MM.1S (cell line): ENCODE measurements at regions not wholly inside any gene's neighbourhood (a gene's known extent, or its start where the extent isn't known, plus 50 kb on each side); places are given as distances from the start of the nearest gene placed in this dataset.

ENCODE experiments used
- DNase-seq: peaks from one replicate; pipeline ENCODE4 v3.0.0-alpha.2; 2015
- H2AFZ ChIP-seq: fragments of 300-600 bp; sonication (generic); 2 replicates; pipeline ENCODE4 v1.6.0; 2016; ENCODE audit warnings: antibody characterized with exemption, low read length
- H3F3A ChIP-seq: fragments of 300-600 bp; sonication (generic); 2 replicates; pipeline ENCODE4 v1.6.1; 2016; ENCODE audit warnings: mild to moderate bottlenecking, antibody characterized with exemption, low read length, moderate library complexity, mixed read lengths; ENCODE audit not compliant: insufficient read depth
- H3K27ac ChIP-seq: fragments of 300-600 bp; sonication (generic); 2 replicates; pipeline ENCODE4 v1.5.1; 2016; ENCODE audit warnings: mild to moderate bottlenecking, low read length
- H3K27me3 ChIP-seq: fragments of 300-600 bp; sonication (generic); replicated peaks from 2 replicates; pipeline ENCODE4 v1.6.0; 2016; ENCODE audit warnings: low read length; ENCODE audit not compliant: insufficient read depth
- H3K36me3 ChIP-seq: fragments of 300-600 bp; sonication (generic); replicated peaks from 2 replicates; pipeline ENCODE4 v1.6.1; 2016; ENCODE audit warnings: mild to moderate bottlenecking, low read length, mixed read lengths; ENCODE audit not compliant: insufficient read depth
- H3K4me1 ChIP-seq: fragments of 300-600 bp; sonication (generic); 2 replicates; pipeline ENCODE4 v1.6.1; 2016; ENCODE audit warnings: low read length, mixed read lengths
- H3K4me2 ChIP-seq: fragments of 300-600 bp; sonication (generic); 2 replicates; pipeline ENCODE4 v1.6.0; 2016; ENCODE audit warnings: low read depth, low read length
- H3K4me3 ChIP-seq: fragments of 300-600 bp; sonication (generic); 2 replicates; pipeline ENCODE4 v1.5.1; 2016; ENCODE audit warnings: low read length, mixed read lengths
- H3K79me2 ChIP-seq: fragments of 300-600 bp; sonication (generic); 2 replicates; pipeline ENCODE4 v1.6.1; 2016; ENCODE audit warnings: mixed run types, low read length, mixed read lengths
- H3K9ac ChIP-seq: fragments of 300-600 bp; sonication (generic); 2 replicates; pipeline ENCODE4 v1.6.1; 2016; ENCODE audit warnings: low read length, mixed read lengths
- H3K9me2 ChIP-seq: fragments of 300-600 bp; sonication (generic); replicated peaks from 2 replicates; pipeline ENCODE4 v1.6.1; 2016; ENCODE audit warnings: mild to moderate bottlenecking, low read length, mixed read lengths; ENCODE audit not compliant: insufficient read depth
- H3K9me3 ChIP-seq: fragments of 300-600 bp; sonication (generic); replicated peaks from 2 replicates; pipeline ENCODE4 v1.6.1; 2016; ENCODE audit warnings: mild to moderate bottlenecking, low read length, mixed read lengths; ENCODE audit not compliant: insufficient read depth
- H4K20me1 ChIP-seq: fragments of 300-600 bp; sonication (generic); 2 replicates; pipeline ENCODE4 v1.6.1; 2016; ENCODE audit warnings: mild to moderate bottlenecking, low read length, moderate library complexity, mixed read lengths; ENCODE audit not compliant: insufficient read depth
- CTCF ChIP-seq: fragments of 300-600 bp; sonication (generic); IDR thresholded peaks from 2 replicates; pipeline ENCODE4 v1.5.1; 2016; ENCODE audit warnings: antibody characterized with exemption, low read length, mixed read lengths
- EZH2 ChIP-seq: fragments of 300-600 bp; sonication (generic); optimal IDR thresholded peaks from 2 replicates; pipeline ENCODE3; 2017; ENCODE audit warnings: low read depth, mild to moderate bottlenecking, antibody characterized with exemption, low read length, mixed read lengths
- EZH2phosphoT487 ChIP-seq: fragments of 300-600 bp; sonication (generic); IDR thresholded peaks from 2 replicates; pipeline ENCODE4 v1.6.1; 2018; ENCODE audit warnings: antibody characterized with exemption, low read length

GRCh38 chr4:175480404-175480803, 331.7 kb downstream of the GPM6A start:
- Histone ChIP-seq H3K36me3 (no peaks in the 10 kb centered on the region), H3K9me2 (no peaks in the 10 kb centered on the region), H3K9ac (no peak overlapping the region), H2AFZ (no peak overlapping the region), H3K27ac (no peak overlapping the region), H3K4me3 (no peak overlapping the region), H4K20me1 (no peaks in the 10 kb centered on the region), H3K9me3 (no peaks in the 10 kb centered on the region), H3K79me2 (no peaks in the 10 kb centered on the region), H3K27me3 (no peaks in the 10 kb centered on the region), H3F3A (no peaks in the 10 kb centered on the region), H3K4me1 (no peaks in the 10 kb centered on the region), H3K4me2 (no peak overlapping the region)
- no peak for DNase-seq
- TF ChIP-seq EZH2phosphoT487 (no peak), EZH2 (no peak), CTCF (no peak)

DNA sequence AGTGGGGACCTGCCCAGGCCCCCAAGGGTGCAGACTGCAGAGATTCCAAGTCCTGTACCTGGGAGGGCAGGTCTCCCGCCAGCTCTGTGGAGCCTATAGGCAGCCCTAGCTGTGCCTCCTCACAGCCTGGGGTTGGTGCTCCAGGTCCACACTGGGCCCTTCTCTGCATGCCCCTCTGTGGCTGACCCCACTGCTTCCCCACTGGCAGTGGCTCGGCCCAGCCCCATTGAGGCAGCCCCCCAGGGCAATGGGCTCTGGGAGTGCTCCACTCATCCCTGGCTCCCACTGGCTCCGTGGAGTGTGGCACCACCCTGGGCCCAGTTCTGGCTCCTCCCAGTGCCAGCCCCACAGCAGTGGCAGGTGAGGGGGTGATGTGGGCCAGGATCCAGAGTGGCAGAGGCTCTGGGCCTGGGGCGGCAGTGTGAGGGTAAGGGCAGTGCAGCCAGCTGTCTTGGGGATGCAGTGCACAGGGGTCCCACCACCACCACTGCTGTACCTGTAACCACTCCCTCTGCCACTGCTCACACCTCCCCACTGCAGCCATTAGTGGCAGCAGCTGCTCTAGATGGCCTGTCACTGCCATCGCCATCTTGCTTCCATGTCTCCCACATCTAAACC, 312.2 kb downstream of the GPM6A start:
- H3K27me3 ChIP-seq, result no peaks in the 10 kb centered on the region
- no peaks in the 10 kb centered on the region for H3K79me2 ChIP-seq
- no peaks in the 10 kb centered on the region for H3K9me3 ChIP-seq
- no peak overlapping the region for H3K4me3 ChIP-seq
- TF ChIP-seq EZH2 (no peak), EZH2phosphoT487 (no peak), CTCF (no peak)
- no peak overlapping the region for H3K9ac ChIP-seq
- no peaks in the 10 kb centered on the region for H3K36me3 ChIP-seq
- no peak overlapping the region for H3K4me2 ChIP-seq
- no peaks in the 10 kb centered on the region for H4K20me1 ChIP-seq
- no peak for DNase-seq
- no peaks in the 10 kb centered on the region for H3K4me1 ChIP-seq
- H2AFZ ChIP-seq, result no peak overlapping the region
- H3K9me2 ChIP-seq, result no peaks in the 10 kb centered on the region
- H3K27ac ChIP-seq, result no peak overlapping the region
- H3F3A ChIP-seq, result no peaks in the 10 kb centered on the region

GRCh38 chr4:175504318-175504717, 307.7 kb downstream of the GPM6A start:
- Histone ChIP-seq H3K27me3 (no peaks in the 10 kb centered on the region), H4K20me1 (no peaks in the 10 kb centered on the region), H3K4me1 (no peaks in the 10 kb centered on the region), H3K9me2 (no peaks in the 10 kb centered on the region), H3K79me2 (no peaks in the 10 kb centered on the region), H3K36me3 (no peaks in the 10 kb centered on the region), H2AFZ (no peak overlapping the region), H3K4me3 (no peak overlapping the region), H3K27ac (no peak overlapping the region), H3K9me3 (no peaks in the 10 kb centered on the region), H3F3A (no peaks in the 10 kb centered on the region), H3K4me2 (no peak overlapping the region), H3K9ac (no peak overlapping the region)
- DNase-seq, result no peak
- no peak for TF ChIP-seq EZH2

GRCh38 chr4:175509320-175509719, 302.7 kb downstream of the GPM6A start:
- no peak overlapping the region for H2AFZ ChIP-seq
- no peaks in the 10 kb centered on the region for H3K9me3 ChIP-seq
- no peaks in the 10 kb centered on the region for H3K79me2 ChIP-seq
- no peaks in the 10 kb centered on the region for H3K36me3 ChIP-seq
- no peak overlapping the region for H3K9ac ChIP-seq
- no peak overlapping the region for H3K4me2 ChIP-seq
- H3F3A ChIP-seq, result no peaks in the 10 kb centered on the region
- H3K9me2 ChIP-seq, result no peaks in the 10 kb centered on the region
- H3K4me1 ChIP-seq, result no peaks in the 10 kb centered on the region
- no peak overlapping the region for H3K27ac ChIP-seq
- no peak for DNase-seq
- H4K20me1 ChIP-seq, result no peaks in the 10 kb centered on the region
- no peak overlapping the region for H3K4me3 ChIP-seq
- TF ChIP-seq EZH2 (no peak), EZH2phosphoT487 (no peak), CTCF (no peak)
- H3K27me3 ChIP-seq, result no peaks in the 10 kb centered on the region
